AG10803 (cell line): ENCODE measurements at regions not wholly inside any gene's neighbourhood (a gene's known extent, or its start where the extent isn't known, plus 50 kb on each side); places are given as distances from the start of the nearest gene placed in this dataset.
"Not testable (repeated sequence)": the region's sequence is repeated elsewhere in the genome, so short reads cannot be mapped to it uniquely, and the experiment has no call there.

Experiments
- DNase-seq: peaks from one replicate; pipeline ENCODE4 v3.0.0; 2010; ENCODE audit warnings: low read depth
- H3K4me3 ChIP-seq: 2 replicates; pipeline ENCODE4 v1.5.1; 2011; ENCODE audit warnings: mild to moderate bottlenecking, low read length, control low read depth
- CTCF ChIP-seq: conservative IDR thresholded peaks from 2 replicates; pipeline ENCODE4 v1.5.1; 2011; ENCODE audit warnings: mild to moderate bottlenecking, low read length, control low read depth, inconsistent platforms

- TF ChIP-seq CTCF, result no peak
- DNase-seq, result no peak
- no peak overlapping the region for H3K4me3 ChIP-seq
Observed at GRCh38 chr7:138246428-138246827, 170.2 kb downstream of the AKR1D1 start.

- no peak overlapping the region for H3K4me3 ChIP-seq
- DNase-seq, result no peak
- TF ChIP-seq CTCF, result no peak
Observed at GRCh38 chr7:138247081-138247480, 170.8 kb downstream of the AKR1D1 start.

GRCh38 chr7:138247568-138248333 lies 171.5 kb downstream of the AKR1D1 start:
- TF ChIP-seq CTCF, result no peak
- H3K4me3 ChIP-seq, result no peak overlapping the region

GRCh38 chr7:138248609-138249008 lies 172.3 kb downstream of the AKR1D1 start:
- no peak overlapping the region for H3K4me3 ChIP-seq
- no peak for TF ChIP-seq CTCF
- no peak for DNase-seq

More at GRCh38 chr7:138247568-138248333, 171.5 kb downstream of the AKR1D1 start:
- no peak for DNase-seq

- H3K4me3 ChIP-seq, result no peak overlapping the region
- no peak for TF ChIP-seq CTCF
- DNase-seq, result no peak
Observed at GRCh38 chr7:138249975-138250374, 173.7 kb downstream of the AKR1D1 start.

GRCh38 chr7:138252666-138253065 lies 176.4 kb downstream of the AKR1D1 start:
- H3K4me3 ChIP-seq, DNase-seq: not testable (repeated sequence)

- no peak for TF ChIP-seq CTCF
- H3K4me3 ChIP-seq, result no peak overlapping the region
- no peak for DNase-seq
Observed at GRCh38 chr7:138254444-138254843, 178.2 kb downstream of the AKR1D1 start.
